H9 (cell line): ENCODE measurements at regions not wholly inside any gene's neighbourhood (a gene's known extent, or its start where the extent isn't known, plus 50 kb on each side); places are given as distances from the start of the nearest gene placed in this dataset.

Source experiments
- DNase-seq: peaks from one replicate; pipeline ENCODE4 v3.0.0-alpha.2; 2017
- H2AFZ ChIP-seq: one replicate; pipeline ENCODE4 v1.6.1; 2013; ENCODE audit warnings: mild to moderate bottlenecking, low read length, control low read depth, moderate library complexity
- H2AK5ac ChIP-seq: 2 replicates; pipeline ENCODE4 v1.6.1; 2013; ENCODE audit warnings: low read length, control low read depth, mixed read lengths; ENCODE audit not compliant: insufficient read length
- H2BK120ac ChIP-seq: one replicate; pipeline ENCODE4 v1.6.1; 2013; ENCODE audit warnings: low read depth, mild to moderate bottlenecking, low read length, control low read depth, inconsistent platforms; ENCODE audit not compliant: poor library complexity, severe bottlenecking
- H2BK12ac ChIP-seq: 2 replicates; pipeline ENCODE4 v1.6.1; 2013; ENCODE audit warnings: low read length, control low read depth, mixed read lengths, low read depth; ENCODE audit not compliant: insufficient read length
- H2BK15ac ChIP-seq: 2 replicates; pipeline ENCODE4 v1.6.1; 2013; ENCODE audit warnings: low read depth, low read length, control low read depth
- H2BK20ac ChIP-seq: one replicate; pipeline ENCODE4 v1.6.1; 2013; ENCODE audit warnings: low read depth, mild to moderate bottlenecking, low read length, control low read depth, inconsistent platforms; ENCODE audit not compliant: poor library complexity, severe bottlenecking
- H2BK5ac ChIP-seq: 2 replicates; pipeline ENCODE4 v1.6.1; 2013; ENCODE audit warnings: low read length, control low read depth, mixed read lengths; ENCODE audit not compliant: insufficient read length
- H3K14ac ChIP-seq: 2 replicates; pipeline ENCODE4 v1.6.1; 2013; ENCODE audit warnings: low read length, control low read depth; ENCODE audit not compliant: insufficient read depth
- H3K18ac ChIP-seq: 2 replicates; pipeline ENCODE4 v1.6.1; 2013; ENCODE audit warnings: low read depth, mild to moderate bottlenecking, mixed read lengths, low read length, control low read depth; ENCODE audit not compliant: insufficient read length
- H3K23ac ChIP-seq: 2 replicates; pipeline ENCODE4 v1.6.1; 2013; ENCODE audit warnings: low read length, control low read depth, mixed read lengths, low read depth; ENCODE audit not compliant: insufficient read length
- H3K23me2 ChIP-seq: 2 replicates; pipeline ENCODE4 v1.6.1; 2013; ENCODE audit warnings: low read depth, mild to moderate bottlenecking, mixed read lengths, low read length, control low read depth; ENCODE audit not compliant: insufficient read length, poor library complexity, severe bottlenecking
- H3K27ac ChIP-seq: 2 replicates; pipeline ENCODE4 v1.5.1; 2013; ENCODE audit warnings: low read length, control low read depth, mixed read lengths, low read depth; ENCODE audit not compliant: insufficient read length
- H3K27me3 ChIP-seq: 2 replicates; pipeline ENCODE4 v1.6.1; 2013; ENCODE audit warnings: low read length, control low read depth, inconsistent platforms; ENCODE audit not compliant: insufficient read depth
- H3K4ac ChIP-seq: 2 replicates; pipeline ENCODE4 v1.6.1; 2013; ENCODE audit warnings: low read depth, mild to moderate bottlenecking, control low read depth, inconsistent platforms, low read length, moderate library complexity
- H3K4me1 ChIP-seq: 2 replicates; pipeline ENCODE4 v1.6.1; 2013; ENCODE audit warnings: low read length, control low read depth, inconsistent platforms; ENCODE audit not compliant: insufficient read depth
- H3K4me2 ChIP-seq: 2 replicates; pipeline ENCODE4 v1.6.1; 2013; ENCODE audit warnings: low read length, control low read depth, mixed read lengths; ENCODE audit not compliant: insufficient read length, insufficient read depth
- H3K56ac ChIP-seq: 2 replicates; pipeline ENCODE4 v1.6.1; 2013; ENCODE audit warnings: low read depth, mild to moderate bottlenecking, mixed read lengths, low read length, control low read depth; ENCODE audit not compliant: insufficient read length
- H3K79me1 ChIP-seq: 2 replicates; pipeline ENCODE4 v1.6.1; 2013; ENCODE audit warnings: low read depth, mild to moderate bottlenecking, moderate library complexity, low read length, control low read depth, inconsistent platforms; ENCODE audit not compliant: insufficient read depth, poor library complexity, severe bottlenecking
- H3K79me2 ChIP-seq: 2 replicates; pipeline ENCODE4 v1.6.1; 2013; ENCODE audit warnings: low read length, control low read depth, inconsistent platforms; ENCODE audit not compliant: insufficient read depth
- H3K9ac ChIP-seq: 2 replicates; pipeline ENCODE4 v1.6.1; 2013; ENCODE audit warnings: low read length, control low read depth, mixed read lengths; ENCODE audit not compliant: insufficient read length; ENCODE audit errors: extremely low read depth
- H3K9me3 ChIP-seq: one replicate; pipeline ENCODE4 v1.6.1; 2013; ENCODE audit warnings: low read depth, low read length, inconsistent platforms; ENCODE audit not compliant: control insufficient read depth
- H3T11ph ChIP-seq: one replicate; pipeline ENCODE4 v1.6.1; 2013; ENCODE audit warnings: mild to moderate bottlenecking, low read length, control low read depth, inconsistent platforms
- H4K20me1 ChIP-seq: one replicate; pipeline ENCODE4 v1.6.1; 2013; ENCODE audit not compliant: control insufficient read depth, insufficient read length, insufficient read depth
- H4K5ac ChIP-seq: 2 replicates; pipeline ENCODE4 v1.6.1; 2013; ENCODE audit warnings: low read depth, mild to moderate bottlenecking, mixed read lengths, low read length, control low read depth; ENCODE audit not compliant: insufficient read length
- H4K8ac ChIP-seq: replicated peaks from 2 replicates; pipeline ENCODE4 v1.6.1; 2013; ENCODE audit warnings: low read length, control low read depth, mixed read lengths, low read depth; ENCODE audit not compliant: insufficient read length
- H4K91ac ChIP-seq: 2 replicates; pipeline ENCODE4 v1.6.1; 2013; ENCODE audit warnings: low read depth, mild to moderate bottlenecking, moderate library complexity, mixed read lengths, low read length, control low read depth; ENCODE audit not compliant: insufficient read length
- H3K27ac Mint-ChIP-seq, 3 experiments: 2 replicates in 2 of 3; 3 replicates in 1 of 3; pipeline ENCODE4 v1.8.0; 2020 to 2021; ENCODE audit warnings: mixed read lengths in 3 of 3, mild to moderate bottlenecking in 1 of 3, moderate library complexity in 1 of 3
- H3K27me3 Mint-ChIP-seq: 2 replicates; pipeline ENCODE4 v1.8.0; 2021; ENCODE audit warnings: low read depth, mild to moderate bottlenecking, moderate library complexity, mixed read lengths
- H3K36me3 Mint-ChIP-seq, 3 experiments: 2 replicates in 2 of 3; 3 replicates in 1 of 3; pipeline ENCODE4 v1.8.0; 2020 to 2021; ENCODE audit warnings: low read depth in 3 of 3, mixed read lengths in 3 of 3; ENCODE audit not compliant: insufficient read depth in 1 of 3
- H3K4me1 Mint-ChIP-seq, 2 experiments: 2 replicates each; pipeline ENCODE4 v1.8.0; 2020; ENCODE audit warnings: mixed read lengths in 2 of 2
- H3K4me3 Mint-ChIP-seq, 2 experiments: 2 replicates in 1 of 2; 3 replicates in 1 of 2; pipeline ENCODE4 v1.8.0; 2020 to 2021; ENCODE audit warnings: mild to moderate bottlenecking in 2 of 2, mixed read lengths in 2 of 2, moderate library complexity in 1 of 2
- H3K9me3 Mint-ChIP-seq, 2 experiments: 2 replicates in 1 of 2; 3 replicates in 1 of 2; pipeline ENCODE4 v1.8.0; 2020; ENCODE audit warnings: mild to moderate bottlenecking in 2 of 2, mixed read lengths in 2 of 2, moderate library complexity in 1 of 2
- CTCF ChIP-seq: fragments of 200-600 bp; sonication (generic); conservative IDR thresholded peaks from 3 replicates; pipeline ENCODE4 v1.8.0; 2021; ENCODE audit warnings: antibody characterized with exemption, mild to moderate bottlenecking
- WGBS: extraction: QIAGEN DNeasy Blood & Tissue Kit; methylation state at CpG from one replicate; pipeline ENCODE4 v1.1.7; 2013; ENCODE audit warnings: missing lambda C conversion rate, low lambda C conversion rate, mixed read lengths; ENCODE audit not compliant: insufficient read length; ENCODE audit errors: extremely low coverage; 5-methylcytosine and 5-hydroxymethylcytosine counted together

- no CpG with 5 or more reads among the region's 1 CpG for WGBS
- no peak for DNase-seq
- Histone ChIP-seq H3K23ac (no peak overlapping the region), H2BK15ac (no peak overlapping the region), H2BK5ac (no peak overlapping the region), H3K9ac (no peak overlapping the region), H4K91ac (no peak overlapping the region), H3K4me2 (no peak overlapping the region), H3K4me1 (no peaks in the 10 kb centered on the region), H2BK20ac (no peak overlapping the region), H2AFZ (no peak overlapping the region), H3K23me2 (no peaks in the 10 kb centered on the region), H4K20me1 (no peaks in the 10 kb centered on the region), H3K79me2 (no peaks in the 10 kb centered on the region), H2BK12ac (no peak overlapping the region), H2AK5ac (no peak overlapping the region), H4K5ac (no peak overlapping the region), H4K8ac (no peak overlapping the region), H3K14ac (no peak overlapping the region), H3K27me3 (no peaks in the 10 kb centered on the region), H3T11ph (no peak overlapping the region), H2BK120ac (no peak overlapping the region), H3K79me1 (no peaks in the 10 kb centered on the region), H3K9me3 (no peaks in the 10 kb centered on the region), H3K18ac (no peak overlapping the region), H3K4ac (no peak overlapping the region), H3K56ac (no peak overlapping the region), H3K27ac (no peak overlapping the region)
- H3K4me1 Mint-ChIP-seq = no peaks in the 10 kb centered on the region
- H3K36me3 Mint-ChIP-seq = no peaks in the 10 kb centered on the region; a peak in 2 of 7 replicates
- peaks cover 0 to 6% of the 10 kb centered on the region in 2 experiments; a peak in 3 of 5 replicates for H3K9me3 Mint-ChIP-seq
- H3K27ac Mint-ChIP-seq = no peak overlapping the region
- no peaks in the 10 kb centered on the region for H3K27me3 Mint-ChIP-seq
- no peak overlapping the region for H3K4me3 Mint-ChIP-seq
- TF ChIP-seq CTCF = no peak
These were observed 554.2 kb downstream of the GABRG1 start for GRCh38 chr4:45569619-45570018.
